ENCODE measurements at regions not wholly inside any gene's neighbourhood (a gene's known extent, or its start where the extent isn't known, plus 50 kb on each side); places are given as distances from the start of the nearest gene placed in this dataset.

- no peak for TF ChIP-seq KDM4A (IDR thresholded peaks at IDR 0.05; ENCODE audit: low read depth, low read length, severe bottlenecking)
- TF ChIP-seq GTF2F1 (IDR thresholded peaks at IDR 0.05; ENCODE audit: borderline replicate concordance, low read depth, low read length), result no peak
- no peak for TF ChIP-seq TEAD4 (IDR thresholded peaks at IDR 0.05; ENCODE audit: low read depth, low read length)
- TF ChIP-seq, protein P1, sequence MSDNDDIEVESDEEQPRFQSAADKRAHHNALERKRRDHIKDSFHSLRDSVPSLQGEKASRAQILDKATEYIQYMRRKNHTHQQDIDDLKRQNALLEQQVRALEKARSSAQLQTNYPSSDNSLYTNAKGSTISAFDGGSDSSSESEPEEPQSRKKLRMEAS (IDR thresholded peaks at IDR 0.05), result no peak
Observed at GRCh38 chr3:18245721-18246120, 179.4 kb downstream of the SATB1 start (continued).

Data from H1 (cell line).